ENCODE measurements at regions not wholly inside any gene's neighbourhood (a gene's known extent, or its start where the extent isn't known, plus 50 kb on each side); places are given as distances from the start of the nearest gene placed in this dataset.

- TF ChIP-seq POLR2AphosphoS5 (IDR thresholded peaks at IDR 0.05; ENCODE audit: borderline replicate concordance, low read depth, low read length) (no peak), EZH2 (IDR thresholded peaks at IDR 0.05) (no peak), FOXP2 (optimal IDR thresholded peaks at IDR 0.05; ENCODE audit: control extremely low read depth, extremely low read length, insufficient read depth) (no peak)
These were observed 215.2 kb downstream of the URB2 start for GRCh38 chr1:229841230-229841629.
